IMR-90 (cell line): ENCODE measurements at regions not wholly inside any gene's neighbourhood (a gene's known extent, or its start where the extent isn't known, plus 50 kb on each side); places are given as distances from the start of the nearest gene placed in this dataset.

ENCODE experiments used
- ATAC-seq: fragments of 200-7000 bp; cut with Tn5 transposase; 2 replicates; pipeline ENCODE4 v1.9.1; 2020; ENCODE audit warnings: low read depth, mild to moderate bottlenecking, moderate library complexity
- BruUV-seq: library from RNA; stranded (reverse); fragments of 400-500 nt; replicated peaks from 2 replicates; lab custom pipeline; 2021; lab: Mats Ljungman, UMichigan
- CTCF ChIA-PET: fragments of 300-600 bp; formaldehyde crosslinking; extraction: SDS; loops from one replicate; lab custom pipeline; 2021; ENCODE audit warnings: antibody characterized with exemption; lab: Yijun Ruan, JAX
- POLR2A ChIA-PET: fragments of 300-600 bp; sonication (Branson Sonifier 250); formaldehyde crosslinking; loops from one replicate; lab custom pipeline; 2022; ENCODE audit warnings: antibody characterized with exemption; ENCODE audit not compliant: unreplicated experiment; lab: Charles Lee
- DNase-seq: peaks from one replicate; pipeline ENCODE4 v3.0.0; 2013
- H2AFZ ChIP-seq: replicated peaks from 2 replicates; pipeline ENCODE3; 2013; ENCODE audit warnings: low read length, mild to moderate bottlenecking; ENCODE audit not compliant: poor library complexity
- H2AK5ac ChIP-seq: 2 replicates; pipeline ENCODE4 v1.6.1; 2013; ENCODE audit warnings: low read depth, low read length, inconsistent platforms
- H2AK9ac ChIP-seq: replicated peaks from 2 replicates; pipeline ENCODE3; 2013; ENCODE audit warnings: mild to moderate bottlenecking, low read depth, low read length, moderate library complexity; ENCODE audit not compliant: poor library complexity
- H2BK120ac ChIP-seq: 2 replicates; pipeline ENCODE4 v1.6.1; 2013; ENCODE audit warnings: low read depth, low read length, inconsistent platforms
- H2BK15ac ChIP-seq: 3 replicates; pipeline ENCODE4 v1.6.1; 2013; ENCODE audit warnings: low read depth, low read length, inconsistent platforms
- H2BK20ac ChIP-seq: 2 replicates; pipeline ENCODE4 v1.6.1; 2013; ENCODE audit warnings: low read depth, mild to moderate bottlenecking, inconsistent platforms, low read length, moderate library complexity
- H2BK5ac ChIP-seq: 2 replicates; pipeline ENCODE4 v1.6.1; 2013; ENCODE audit warnings: mild to moderate bottlenecking, low read depth, low read length, inconsistent platforms; ENCODE audit not compliant: poor library complexity, severe bottlenecking
- H3K14ac ChIP-seq: replicated peaks from 2 replicates; pipeline ENCODE4 v1.6.1; 2013; ENCODE audit warnings: low read depth, low read length, inconsistent platforms
- H3K18ac ChIP-seq: 2 replicates; pipeline ENCODE4 v1.6.1; 2013; ENCODE audit warnings: low read depth, low read length, control low read depth
- H3K23ac ChIP-seq: 2 replicates; pipeline ENCODE4 v1.6.1; 2013; ENCODE audit warnings: low read depth, low read length, inconsistent platforms
- H3K27ac ChIP-seq: 2 replicates; pipeline ENCODE4 v1.5.1; 2013; ENCODE audit warnings: mild to moderate bottlenecking, control low read depth, low read length; ENCODE audit not compliant: insufficient read depth
- H3K27me3 ChIP-seq: 2 replicates; pipeline ENCODE4 v1.6.1; 2013; ENCODE audit warnings: low read length; ENCODE audit not compliant: control insufficient read depth, insufficient read depth
- H3K36me3 ChIP-seq: 2 replicates; pipeline ENCODE4 v1.6.1; 2013; ENCODE audit warnings: low read length, mixed read lengths; ENCODE audit not compliant: control insufficient read depth, insufficient read depth
- H3K4ac ChIP-seq: 2 replicates; pipeline ENCODE4 v1.6.1; 2013; ENCODE audit warnings: low read depth, low read length, inconsistent platforms
- H3K4me1 ChIP-seq: 2 replicates; pipeline ENCODE4 v1.6.1; 2013; ENCODE audit warnings: low read length, mixed read lengths; ENCODE audit not compliant: control insufficient read depth, insufficient read depth
- H3K4me2 ChIP-seq: 2 replicates; pipeline ENCODE4 v1.6.1; 2013; ENCODE audit warnings: low read depth, mild to moderate bottlenecking, control low read depth, low read length, moderate library complexity
- H3K4me3 ChIP-seq: 2 replicates; pipeline ENCODE4 v1.5.1; 2013; ENCODE audit warnings: low read depth, mild to moderate bottlenecking, control low read depth, low read length, moderate library complexity; ENCODE audit not compliant: insufficient read depth
- H3K56ac ChIP-seq: 2 replicates; pipeline ENCODE4 v1.6.1; 2013; ENCODE audit warnings: low read length, inconsistent platforms; ENCODE audit not compliant: insufficient read depth; ENCODE audit errors: extremely low read depth
- H3K79me1 ChIP-seq, 2 experiments: 2 replicates each; pipeline ENCODE4 v1.6.1; 2013; ENCODE audit warnings: low read length in 2 of 2, inconsistent platforms in 1 of 2, low read depth in 1 of 2
- H3K9ac ChIP-seq: 2 replicates; pipeline ENCODE4 v1.6.1; 2013; ENCODE audit warnings: low read depth, low read length, control low read depth
- H3K9me1 ChIP-seq: 2 replicates; pipeline ENCODE4 v1.6.1; 2013; ENCODE audit warnings: low read length, inconsistent platforms; ENCODE audit not compliant: insufficient read depth
- H3K9me3 ChIP-seq: 2 replicates; pipeline ENCODE4 v1.6.1; 2013; ENCODE audit warnings: low read length; ENCODE audit not compliant: control insufficient read depth, insufficient read depth
- H4K20me1 ChIP-seq: 2 replicates; pipeline ENCODE4 v1.6.1; 2013; ENCODE audit warnings: low read length, inconsistent platforms; ENCODE audit not compliant: insufficient read depth
- H4K5ac ChIP-seq: 2 replicates; pipeline ENCODE4 v1.6.1; 2013; ENCODE audit warnings: mild to moderate bottlenecking, low read depth, low read length, control low read depth
- H4K8ac ChIP-seq, 2 experiments: 2 replicates each; pipeline ENCODE4 v1.6.1; 2013; ENCODE audit warnings: low read depth in 2 of 2, low read length in 2 of 2, control low read depth in 1 of 2, inconsistent platforms in 1 of 2
- H4K91ac ChIP-seq: 2 replicates; pipeline ENCODE4 v1.6.1; 2013; ENCODE audit warnings: low read depth, low read length, inconsistent platforms; ENCODE audit not compliant: insufficient read depth
- CHD1 ChIP-seq: IDR thresholded peaks from 2 replicates; pipeline ENCODE4 v1.6.1; 2012; ENCODE audit warnings: low read depth, low read length, improper control_type of control experiment
- MAFK ChIP-seq: IDR thresholded peaks from 2 replicates; pipeline ENCODE4 v1.6.1; 2012; ENCODE audit warnings: low read depth, low read length, improper control_type of control experiment
- WGBS, 2 experiments: methylation state at CpG; one replicate each; pipeline versions ENCODE4 v1.1.5 to v1.1.7; 2013; ENCODE audit warnings: missing lambda C conversion rate in 2 of 2; ENCODE audit not compliant: insufficient read length in 1 of 2; ENCODE audit errors: extremely low coverage in 2 of 2; 5-methylcytosine and 5-hydroxymethylcytosine counted together
- dilution Hi-C: fragments of 300-500 bp; cut with HindIII; formaldehyde crosslinking; loops from one replicate; pipeline ENCODE4 v1.14.3; 2018; ENCODE audit warnings: low sequenced_read_pairs; ENCODE audit not compliant: unreplicated experiment
- in situ Hi-C: fragments of 300-500 bp; cut with MboI; formaldehyde crosslinking; loops from 3 replicates; pipeline ENCODE4 v1.14.3; 2019; ENCODE audit warnings: low sequenced_read_pairs, inconsistent platforms, mixed read lengths
- intact Hi-C: fragments of 100-400 bp; cut with micrococcal nuclease; formaldehyde crosslinking; loops from 2 replicates; pipeline ENCODE4 v1.10.0; 2022

DNA sequence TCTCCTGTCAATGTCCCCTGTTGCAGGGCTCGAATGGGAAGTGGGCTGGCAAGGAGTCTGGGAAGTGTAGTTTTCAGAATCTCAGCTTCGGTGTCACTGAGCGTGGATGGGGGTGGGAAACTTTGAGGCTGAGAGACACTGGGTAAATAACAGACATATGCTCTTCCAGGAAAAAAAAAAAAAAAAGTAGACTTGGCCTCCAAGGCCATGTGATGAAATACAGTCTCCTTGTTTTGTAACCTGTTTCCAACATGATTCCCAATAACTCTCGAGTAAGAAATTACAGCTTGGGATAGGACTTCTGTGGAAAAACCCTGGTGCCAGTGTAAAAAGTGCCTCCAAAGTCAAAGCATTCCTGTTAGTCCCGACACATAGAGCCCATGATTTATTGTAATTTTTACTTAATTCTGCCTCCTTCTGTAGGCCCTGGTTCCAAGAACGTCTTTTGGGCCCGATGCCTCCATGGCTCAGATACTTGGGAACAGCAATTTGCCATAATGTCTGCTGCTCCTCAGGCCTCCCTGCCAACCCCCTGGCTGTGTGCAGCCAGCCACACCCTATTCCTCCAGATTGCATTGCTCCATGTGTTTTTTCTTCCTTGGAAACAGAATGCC lies 119.5 kb upstream of the TNC start:
- Histone ChIP-seq H2AK9ac (no peak overlapping the region), H2BK15ac (no peak overlapping the region), H3K9me1 (no peaks in the 10 kb centered on the region; the same call in 1 of the 2 replicates), H3K56ac (no peak overlapping the region), H3K4me3 (no peak overlapping the region), H3K23ac (no peak overlapping the region), H3K4ac (no peak overlapping the region), H3K9ac (no peak overlapping the region), H3K79me1 (no peaks in the 10 kb centered on the region), H4K5ac (no peak overlapping the region), H2BK5ac (no peak overlapping the region), H3K14ac (no peak overlapping the region), H4K20me1 (no peaks in the 10 kb centered on the region), H2BK20ac (no peak overlapping the region), H3K4me1 (peaks cover 10% of the 10 kb centered on the region), H2BK120ac (no peak overlapping the region), H4K91ac (no peak overlapping the region), H4K8ac (no peak overlapping the region), H3K36me3 (no peaks in the 10 kb centered on the region), H3K27ac (no peak overlapping the region), H2AFZ (no peak overlapping the region), H3K9me3 (no peaks in the 10 kb centered on the region), H3K18ac (peak overlapping the region; percentile 35; the same call in 1 of the 2 replicates), H2AK5ac (no peak overlapping the region), H3K27me3 (peaks cover 7% of the 10 kb centered on the region), H3K4me2 (no peak overlapping the region)
- ChIA-PET POLR2A (no interaction called here), CTCF (no interaction called here)
- no TSS peak for BruUV-seq
- in situ Hi-C loops (no loop called here), intact Hi-C loops (no loop called here), dilution Hi-C loops (no loop called here)
- no peak for TF ChIP-seq MAFK
- TF ChIP-seq CHD1: no peak
- ATAC-seq: no peak
- WGBS, 2 experiments: 98% methylated on average over 4 of the region's 7 CpGs; no CpG with 5 or more reads in 1 of the 2 experiments
- no peak for DNase-seq
